SK-N-SH treated with all-trans-retinoic acid at 6 μM for 48 hours (cell line): ENCODE measurements at regions not wholly inside any gene's neighbourhood (a gene's known extent, or its start where the extent isn't known, plus 50 kb on each side); places are given as distances from the start of the nearest gene placed in this dataset.

Source experiments
- ARNTL ChIP-seq: fragments of 450-650 bp; formaldehyde crosslinking; IDR thresholded peaks from 2 replicates; pipeline ENCODE4 v1.5.0; 2020; ENCODE audit warnings: low read depth, mild to moderate bottlenecking, moderate library complexity, borderline replicate concordance
- BACH2 ChIP-seq: fragments of 250-450 bp; sonication (Bioruptor Pico); IDR thresholded peaks from 2 replicates; pipeline ENCODE4 v1.9.0; 2021; ENCODE audit warnings: mild to moderate bottlenecking, borderline replicate concordance
- CREB5 ChIP-seq: fragments of 250-450 bp; sonication (Bioruptor Pico); IDR thresholded peaks from 2 replicates; pipeline ENCODE4 v1.5.1; 2020; ENCODE audit warnings: low read depth, mild to moderate bottlenecking, moderate library complexity
- ESRRG ChIP-seq: fragments of 250-450 bp; sonication (Bioruptor Pico); IDR thresholded peaks from 2 replicates; pipeline ENCODE4 v1.6.1; 2021; ENCODE audit warnings: mild to moderate bottlenecking
- ISL1 ChIP-seq: fragments of 250-450 bp; sonication (Bioruptor Pico); IDR thresholded peaks from 2 replicates; pipeline ENCODE4 v2.1.2; 2022; ENCODE audit warnings: mild to moderate bottlenecking, moderate library complexity
- PATZ1 ChIP-seq: fragments of 250-450 bp; sonication (Bioruptor Pico); IDR thresholded peaks from 2 replicates; pipeline ENCODE4 v1.8.0; 2020; ENCODE audit warnings: mild to moderate bottlenecking, moderate library complexity, borderline replicate concordance
- PPARA ChIP-seq: fragments of 250-450 bp; sonication (Bioruptor Pico); IDR thresholded peaks from 2 replicates; pipeline ENCODE4 v1.5.0; 2020; ENCODE audit warnings: mild to moderate bottlenecking, borderline replicate concordance
- TCF4 ChIP-seq: fragments of 250-450 bp; sonication (Bioruptor Pico); IDR thresholded peaks from 2 replicates; pipeline ENCODE4 v1.8.0; 2021; ENCODE audit warnings: mild to moderate bottlenecking, moderate library complexity, borderline replicate concordance
- ZC3H10 ChIP-seq: fragments of 250-450 bp; sonication (Bioruptor Pico); IDR thresholded peaks from 2 replicates; pipeline ENCODE4 v1.5.1; 2021; ENCODE audit warnings: mild to moderate bottlenecking, moderate library complexity
- TF ChIP-seq, protein P1 (sequence below): fragments of 250-450 bp; sonication (Bioruptor Pico); IDR thresholded peaks from 2 replicates; pipeline ENCODE4 v1.5.0; 2020; ENCODE audit warnings: mild to moderate bottlenecking, moderate library complexity

DNA sequence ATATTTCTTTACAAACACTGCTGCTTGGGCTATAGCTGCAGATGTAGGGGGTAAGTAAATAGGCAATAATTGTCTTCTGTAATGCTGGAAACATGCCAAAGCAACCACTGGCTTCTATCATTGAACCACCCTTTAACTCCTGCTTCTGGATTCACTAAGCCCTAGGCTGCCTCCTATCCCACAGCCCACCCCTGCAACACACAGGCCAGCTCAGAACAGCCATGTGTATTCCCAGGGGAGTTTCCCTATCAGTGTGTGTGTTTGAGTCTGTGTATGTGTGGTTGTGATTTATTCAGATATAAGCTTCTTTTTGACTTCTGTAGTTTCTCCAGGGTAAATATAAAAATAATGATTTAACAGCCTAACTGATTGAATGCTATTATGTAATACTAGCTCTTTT, 291.3 kb downstream of the PCDH10 start:
- TF ChIP-seq ISL1 (CRISPR knock-in tag) (no peak), PPARA (CRISPR knock-in tag) (no peak), PATZ1 (no peak), BACH2 (CRISPR knock-in tag) (no peak), ARNTL (CRISPR knock-in tag) (no peak), CREB5 (no peak), ZC3H10 (no peak), TCF4 (no peak), ESRRG (CRISPR knock-in tag) (no peak)
- TF ChIP-seq, protein P1, sequence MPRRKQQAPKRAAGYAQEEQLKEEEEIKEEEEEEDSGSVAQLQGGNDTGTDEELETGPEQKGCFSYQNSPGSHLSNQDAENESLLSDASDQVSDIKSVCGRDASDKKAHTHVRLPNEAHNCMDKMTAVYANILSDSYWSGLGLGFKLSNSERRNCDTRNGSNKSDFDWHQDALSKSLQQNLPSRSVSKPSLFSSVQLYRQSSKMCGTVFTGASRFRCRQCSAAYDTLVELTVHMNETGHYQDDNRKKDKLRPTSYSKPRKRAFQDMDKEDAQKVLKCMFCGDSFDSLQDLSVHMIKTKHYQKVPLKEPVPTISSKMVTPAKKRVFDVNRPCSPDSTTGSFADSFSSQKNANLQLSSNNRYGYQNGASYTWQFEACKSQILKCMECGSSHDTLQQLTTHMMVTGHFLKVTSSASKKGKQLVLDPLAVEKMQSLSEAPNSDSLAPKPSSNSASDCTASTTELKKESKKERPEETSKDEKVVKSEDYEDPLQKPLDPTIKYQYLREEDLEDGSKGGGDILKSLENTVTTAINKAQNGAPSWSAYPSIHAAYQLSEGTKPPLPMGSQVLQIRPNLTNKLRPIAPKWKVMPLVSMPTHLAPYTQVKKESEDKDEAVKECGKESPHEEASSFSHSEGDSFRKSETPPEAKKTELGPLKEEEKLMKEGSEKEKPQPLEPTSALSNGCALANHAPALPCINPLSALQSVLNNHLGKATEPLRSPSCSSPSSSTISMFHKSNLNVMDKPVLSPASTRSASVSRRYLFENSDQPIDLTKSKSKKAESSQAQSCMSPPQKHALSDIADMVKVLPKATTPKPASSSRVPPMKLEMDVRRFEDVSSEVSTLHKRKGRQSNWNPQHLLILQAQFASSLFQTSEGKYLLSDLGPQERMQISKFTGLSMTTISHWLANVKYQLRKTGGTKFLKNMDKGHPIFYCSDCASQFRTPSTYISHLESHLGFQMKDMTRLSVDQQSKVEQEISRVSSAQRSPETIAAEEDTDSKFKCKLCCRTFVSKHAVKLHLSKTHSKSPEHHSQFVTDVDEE: no peak
